HEK293 (cell line): ENCODE measurements at regions not wholly inside any gene's neighbourhood (a gene's known extent, or its start where the extent isn't known, plus 50 kb on each side); places are given as distances from the start of the nearest gene placed in this dataset.

ENCODE experiments used
- SP3 ChIP-seq: fragments of 450-650 bp; formaldehyde crosslinking; IDR thresholded peaks from 2 replicates; pipeline ENCODE4 v1.5.1; 2016; ENCODE audit warnings: missing biosample characterization, missing genetic modification characterization
- ZNF133 ChIP-seq: fragments of 450-650 bp; formaldehyde crosslinking; IDR thresholded peaks from 2 replicates; pipeline ENCODE4 v1.5.1; 2016; ENCODE audit warnings: missing biosample characterization, missing genetic modification characterization
- ZNF362 ChIP-seq: fragments of 450-650 bp; formaldehyde crosslinking; IDR thresholded peaks from 2 replicates; pipeline ENCODE4 v1.5.1; 2016; ENCODE audit warnings: missing biosample characterization, missing genetic modification characterization
- TF ChIP-seq, protein P1 (sequence below): fragments of 450-650 bp; formaldehyde crosslinking; IDR thresholded peaks from 2 replicates; pipeline ENCODE4 v1.5.1; 2016; ENCODE audit warnings: missing biosample characterization, missing genetic modification characterization

- TF ChIP-seq, protein P1, sequence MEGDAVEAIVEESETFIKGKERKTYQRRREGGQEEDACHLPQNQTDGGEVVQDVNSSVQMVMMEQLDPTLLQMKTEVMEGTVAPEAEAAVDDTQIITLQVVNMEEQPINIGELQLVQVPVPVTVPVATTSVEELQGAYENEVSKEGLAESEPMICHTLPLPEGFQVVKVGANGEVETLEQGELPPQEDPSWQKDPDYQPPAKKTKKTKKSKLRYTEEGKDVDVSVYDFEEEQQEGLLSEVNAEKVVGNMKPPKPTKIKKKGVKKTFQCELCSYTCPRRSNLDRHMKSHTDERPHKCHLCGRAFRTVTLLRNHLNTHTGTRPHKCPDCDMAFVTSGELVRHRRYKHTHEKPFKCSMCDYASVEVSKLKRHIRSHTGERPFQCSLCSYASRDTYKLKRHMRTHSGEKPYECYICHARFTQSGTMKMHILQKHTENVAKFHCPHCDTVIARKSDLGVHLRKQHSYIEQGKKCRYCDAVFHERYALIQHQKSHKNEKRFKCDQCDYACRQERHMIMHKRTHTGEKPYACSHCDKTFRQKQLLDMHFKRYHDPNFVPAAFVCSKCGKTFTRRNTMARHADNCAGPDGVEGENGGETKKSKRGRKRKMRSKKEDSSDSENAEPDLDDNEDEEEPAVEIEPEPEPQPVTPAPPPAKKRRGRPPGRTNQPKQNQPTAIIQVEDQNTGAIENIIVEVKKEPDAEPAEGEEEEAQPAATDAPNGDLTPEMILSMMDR (tag by site-specific recombination): no peak
- TF ChIP-seq SP3 (tag by site-specific recombination): no peak
- no peak for TF ChIP-seq ZNF362 (tag by site-specific recombination)
- TF ChIP-seq ZNF133 (tag by site-specific recombination): no peak
Measured at GRCh38 chr6:9064156-9064555, 628.8 kb upstream of the SLC35B3 start.
